Right lobe of liver (tissue), 6 donors: ENCODE measurements at regions not wholly inside any gene's neighbourhood (a gene's known extent, or its start where the extent isn't known, plus 50 kb on each side); places are given as distances from the start of the nearest gene placed in this dataset.

Experiments used
- ATAC-seq, 4 donors: fragments of 200-7000 bp; cut with Tn5 transposase; one replicate each; pipeline ENCODE4 v1.9.1; 2020; ENCODE audit warnings: mild to moderate bottlenecking in 4 of 4, moderate library complexity in 4 of 4
- DNase-seq, 3 donors: peaks; one replicate each; pipeline ENCODE4 v3.0.0-alpha.2; 2020
- H3K27ac ChIP-seq, 3 donors: fragments of 200-600 bp; one replicate each; pipeline ENCODE4 v1.8.0; 2022
- H3K27me3 ChIP-seq, 2 donors: fragments of 200-600 bp; one replicate each; pipeline ENCODE4 v1.8.0; 2022
- H3K36me3 ChIP-seq, 4 donors: fragments of 200-600 bp; sonication (generic) in 1 of 4; one replicate each; pipeline versions ENCODE4 v1.5.1 to v1.8.0; 2017 to 2022; ENCODE audit warnings: control low read depth in 1 of 4
- H3K4me1 ChIP-seq, 4 donors: fragments of 200-600 bp; sonication (generic) in 1 of 4; one replicate each; pipeline versions ENCODE4 v1.5.1 to v1.8.0; 2017 to 2022; ENCODE audit warnings: control low read depth in 1 of 4
- H3K4me3 ChIP-seq, 3 donors: fragments of 200-600 bp; one replicate each; pipeline ENCODE4 v1.8.0; 2022
- H3K9me3 ChIP-seq, 4 donors: fragments of 200-600 bp; sonication (generic) in 1 of 4; one replicate each; pipeline versions ENCODE4 v1.5.1 to v1.8.0; 2017 to 2022; ENCODE audit warnings: control low read depth in 1 of 4
- POLR2A ChIP-seq: fragments of 450-650 bp; IDR thresholded peaks from one replicate; pipeline ENCODE4 v1.6.1; 2017; ENCODE audit warnings: antibody characterized with exemption, mild to moderate bottlenecking
- WGBS: methylation state at CpG from one replicate; pipeline ENCODE4 v1.1.6; 2018; ENCODE audit warnings: low coverage, low lambda C conversion rate; ENCODE audit not compliant: insufficient coverage; ENCODE audit errors: missing lambda C conversion rate; 5-methylcytosine and 5-hydroxymethylcytosine counted together
- intact Hi-C, 2 donors: fragments of 100-400 bp; cut with DNase I; formaldehyde crosslinking; loops; one replicate each; pipeline versions ENCODE4 v1.11.2 to v1.14.1; 2022
- TF ChIP-seq, protein P1 (sequence below), 4 donors: fragments of 200-600 bp in 3 of 4; fragments of 450-650 bp in 1 of 4; IDR thresholded peaks; one replicate each; pipeline versions ENCODE4 v1.5.1 to v1.8.0; 2016 to 2022; ENCODE audit warnings: antibody characterized with exemption in 4 of 4, mild to moderate bottlenecking in 2 of 4
- donor health status: DM: no; HTN: yes; CAD: no.
- donor health status: DM: no; HTN: no; CAD: no.
- donor health status: DM: no; HTN: no; CAD: no.
- donor health status: DM: no; HTN: yes; CAD: no.
- donor health status: DM: no; HTN: yes; CAD: no.

DNA sequence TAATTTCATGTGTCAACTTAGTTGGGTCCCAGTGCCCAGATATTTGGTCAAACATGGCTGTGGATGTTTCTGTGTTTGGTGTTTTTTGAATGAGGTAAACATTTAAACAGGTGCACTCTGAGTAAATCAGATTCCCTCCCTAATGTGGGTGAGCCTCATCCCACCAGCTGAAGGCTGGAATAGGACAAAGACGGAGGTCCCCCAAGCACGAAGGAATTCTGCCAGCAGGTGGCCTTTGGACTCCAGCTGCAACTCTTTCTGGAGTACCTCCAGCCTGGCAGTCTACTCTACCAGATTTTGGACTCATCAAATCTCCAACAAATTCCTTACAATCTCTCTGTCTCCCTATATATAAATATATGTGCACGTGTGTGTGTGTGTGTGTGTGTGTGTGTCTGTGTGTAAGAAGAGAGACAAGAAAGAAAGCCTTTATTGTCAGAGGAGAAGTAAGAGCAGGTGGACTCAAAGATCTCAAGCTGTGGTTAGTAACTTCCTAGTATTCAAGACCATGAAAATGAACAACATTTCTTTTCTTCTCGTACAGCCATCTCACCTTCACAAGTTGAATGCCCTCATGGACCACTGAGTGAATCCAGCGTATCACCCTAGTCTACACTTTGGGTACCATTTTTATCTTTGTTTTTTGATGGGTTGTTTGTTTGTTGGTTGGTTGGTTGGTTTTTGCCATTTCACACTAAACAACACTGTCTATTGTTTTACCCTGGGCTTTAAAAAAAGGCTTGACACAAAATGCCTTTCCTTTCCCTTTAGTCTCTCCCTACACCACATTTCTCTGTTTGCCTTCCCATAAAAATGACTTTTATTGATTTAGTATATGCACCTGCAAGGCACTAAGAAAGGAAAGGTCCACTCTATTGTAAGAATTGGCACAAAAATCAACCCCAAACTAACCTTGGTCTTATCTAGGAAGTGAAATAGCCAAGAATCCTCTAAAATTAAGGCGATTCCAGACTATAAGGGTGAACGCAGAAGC is 118.7 kb downstream of the TENT4A start:
- H3K27me3 ChIP-seq, result no peaks in the 10 kb centered on the region
- H3K9me3 ChIP-seq, result no peaks in the 10 kb centered on the region
- DNase-seq (no peak), ATAC-seq (peak in 1 of 4 donors; percentile 23)
- no peak overlapping the region for H3K4me3 ChIP-seq
- intact Hi-C loops, result no loop called here
- 57% methylated on average over 7 of the region's 7 CpGs for WGBS
- no peak overlapping the region for H3K27ac ChIP-seq
- no peak for TF ChIP-seq POLR2A
- TF ChIP-seq, protein P1, sequence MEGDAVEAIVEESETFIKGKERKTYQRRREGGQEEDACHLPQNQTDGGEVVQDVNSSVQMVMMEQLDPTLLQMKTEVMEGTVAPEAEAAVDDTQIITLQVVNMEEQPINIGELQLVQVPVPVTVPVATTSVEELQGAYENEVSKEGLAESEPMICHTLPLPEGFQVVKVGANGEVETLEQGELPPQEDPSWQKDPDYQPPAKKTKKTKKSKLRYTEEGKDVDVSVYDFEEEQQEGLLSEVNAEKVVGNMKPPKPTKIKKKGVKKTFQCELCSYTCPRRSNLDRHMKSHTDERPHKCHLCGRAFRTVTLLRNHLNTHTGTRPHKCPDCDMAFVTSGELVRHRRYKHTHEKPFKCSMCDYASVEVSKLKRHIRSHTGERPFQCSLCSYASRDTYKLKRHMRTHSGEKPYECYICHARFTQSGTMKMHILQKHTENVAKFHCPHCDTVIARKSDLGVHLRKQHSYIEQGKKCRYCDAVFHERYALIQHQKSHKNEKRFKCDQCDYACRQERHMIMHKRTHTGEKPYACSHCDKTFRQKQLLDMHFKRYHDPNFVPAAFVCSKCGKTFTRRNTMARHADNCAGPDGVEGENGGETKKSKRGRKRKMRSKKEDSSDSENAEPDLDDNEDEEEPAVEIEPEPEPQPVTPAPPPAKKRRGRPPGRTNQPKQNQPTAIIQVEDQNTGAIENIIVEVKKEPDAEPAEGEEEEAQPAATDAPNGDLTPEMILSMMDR (IDR thresholded peaks at IDR 0.05), result peak in 1 of 4 donors; percentile 23
- no peaks in the 10 kb centered on the region for H3K4me1 ChIP-seq
- no peaks in the 10 kb centered on the region for H3K36me3 ChIP-seq

DNA sequence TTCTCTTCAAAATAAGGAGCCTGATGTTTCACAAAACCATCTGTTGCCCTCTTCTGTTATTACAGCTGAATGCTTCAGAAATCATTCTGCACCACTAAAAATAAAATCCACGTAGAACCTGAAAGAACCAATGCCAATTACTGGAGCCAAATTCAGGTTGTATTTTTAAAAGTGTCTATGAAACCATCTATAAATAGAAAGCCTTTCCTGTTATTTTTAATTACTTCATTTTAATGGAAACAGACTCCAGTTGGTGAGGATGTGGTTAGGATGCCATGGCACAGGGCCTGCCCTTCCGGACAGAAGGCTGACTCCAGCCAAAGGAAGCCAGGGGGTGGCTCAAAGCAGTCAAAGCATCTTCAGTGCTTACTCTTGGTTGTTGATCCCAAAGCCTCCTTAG is 119.8 kb downstream of the TENT4A start:
- Histone ChIP-seq H3K27me3 (no peaks in the 10 kb centered on the region), H3K9me3 (no peaks in the 10 kb centered on the region), H3K36me3 (no peaks in the 10 kb centered on the region), H3K4me1 (no peaks in the 10 kb centered on the region), H3K27ac (no peak overlapping the region), H3K4me3 (no peak overlapping the region)
- DNase-seq, result no peak
- TF ChIP-seq POLR2A, result no peak
- TF ChIP-seq, protein P1 (IDR thresholded peaks at IDR 0.05), result no peak
- intact Hi-C loops, result no loop called here
- WGBS, result 44% methylated on average over 2 of the region's 2 CpGs
- ATAC-seq, result no peak

DNA sequence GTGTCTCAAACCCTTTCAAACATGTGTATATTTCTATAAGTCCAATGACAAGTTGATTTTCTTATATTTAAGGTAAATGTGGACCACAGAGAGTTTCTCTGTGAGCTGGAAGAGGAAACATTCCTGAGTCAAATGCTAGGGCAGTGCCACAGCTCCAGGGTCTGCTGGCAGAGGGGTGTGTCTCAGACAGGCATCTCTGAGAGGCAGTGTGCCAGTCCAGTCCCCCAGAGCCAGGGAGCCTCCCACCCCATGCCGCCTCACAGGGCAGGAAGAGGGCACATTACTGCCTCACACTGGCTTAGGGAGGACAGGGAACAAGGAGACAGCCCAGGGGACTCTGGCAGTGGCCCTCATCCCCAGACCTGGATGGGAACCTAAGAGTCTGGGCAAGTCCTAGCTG is 120.2 kb downstream of the TENT4A start:
- Histone ChIP-seq H3K27me3 (no peaks in the 10 kb centered on the region), H3K36me3 (no peaks in the 10 kb centered on the region), H3K4me3 (no peak overlapping the region), H3K4me1 (no peaks in the 10 kb centered on the region), H3K9me3 (no peaks in the 10 kb centered on the region), H3K27ac (no peak overlapping the region)
- intact Hi-C loops, result no loop called here
- TF ChIP-seq, protein P1 (IDR thresholded peaks at IDR 0.05), result no peak
- TF ChIP-seq POLR2A, result no peak
- DNase-seq (no peak), ATAC-seq (no peak)
- WGBS, result 100% methylated on average over 1 of the region's 1 CpG

DNA sequence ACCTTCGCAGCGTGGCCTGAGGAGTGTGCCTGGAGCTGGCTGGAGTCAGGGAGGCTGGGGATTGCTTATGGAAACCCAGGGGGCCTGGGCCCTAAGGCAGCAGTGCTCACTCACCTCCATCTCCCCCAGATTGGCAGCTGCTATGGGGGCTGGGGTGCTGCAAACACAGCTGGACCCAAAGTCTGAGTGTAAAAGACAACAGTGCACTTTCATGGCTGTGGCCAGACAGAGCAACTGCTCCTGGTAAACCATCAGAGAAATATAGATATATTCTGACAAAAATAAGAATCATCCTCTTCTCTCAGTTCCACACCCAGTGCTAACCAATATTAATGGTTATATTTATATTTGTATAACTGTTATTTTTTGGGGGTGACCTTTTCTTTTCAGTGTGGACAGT is 123.9 kb downstream of the TENT4A start:
- ATAC-seq, result peak in 1 of 4 donors; percentile 17
- no peaks in the 10 kb centered on the region for H3K27me3 ChIP-seq
- no peaks in the 10 kb centered on the region for H3K4me1 ChIP-seq
- TF ChIP-seq, protein P1 (IDR thresholded peaks at IDR 0.05), result no peak
- no peak for TF ChIP-seq POLR2A
- intact Hi-C loops, result no loop called here
- no peak for DNase-seq
- no CpG with 5 or more reads among the region's 2 CpGs for WGBS
- H3K4me3 ChIP-seq, result no peak overlapping the region
- no peaks in the 10 kb centered on the region for H3K36me3 ChIP-seq
- H3K27ac ChIP-seq, result no peak overlapping the region
- no peaks in the 10 kb centered on the region for H3K9me3 ChIP-seq
